Sciatic nerve (tissue), 2 donors: ENCODE measurements at regions not wholly inside any gene's neighbourhood (a gene's known extent, or its start where the extent isn't known, plus 50 kb on each side); places are given as distances from the start of the nearest gene placed in this dataset.

ENCODE experiments used
- ATAC-seq: fragments of 200-7000 bp; cut with Tn5 transposase; one replicate; pipeline ENCODE4 v1.9.1; 2020; ENCODE audit warnings: mild to moderate bottlenecking, moderate library complexity
- DNase-seq: peaks from one replicate; pipeline ENCODE4 v3.0.0-alpha.2; 2020; ENCODE audit warnings: low spot score
- intact Hi-C: fragments of 100-400 bp; cut with DNase I; formaldehyde crosslinking; loops from one replicate; pipeline ENCODE4 v1.14.2; 2022
- donor health status: DM: no; HTN: no; CAD: no.
- donor health status: DM: no; HTN: no; CAD: no.

GRCh38 chr12:42960087-42960527 is 370.6 kb upstream of the PRICKLE1 start:
- intact Hi-C loops, result no loop called here
- no peak for ATAC-seq
- DNase-seq, result no peak

GRCh38 chr12:42958291-42958674 is 368.7 kb upstream of the PRICKLE1 start:
- DNase-seq (no peak), ATAC-seq (no peak)
- intact Hi-C loops, result no loop called here

- intact Hi-C loops, result no loop called here
- DNase-seq (no peak), ATAC-seq (no peak)
Measured at GRCh38 chr12:42957561-42958290, 368.2 kb upstream of the PRICKLE1 start.

- intact Hi-C loops, result no loop called here
- ATAC-seq, result no peak
- no peak for DNase-seq
Measured at GRCh38 chr12:42957136-42957535, 367.6 kb upstream of the PRICKLE1 start.

- intact Hi-C loops, result no loop called here
- DNase-seq (no peak), ATAC-seq (no peak)
Measured at GRCh38 chr12:42953021-42953420, 363.5 kb upstream of the PRICKLE1 start.

- DNase-seq (no peak), ATAC-seq (no peak)
- intact Hi-C loops, result no loop called here
Measured at GRCh38 chr12:42946871-42947381, 357.4 kb upstream of the PRICKLE1 start.

GRCh38 chr12:42945927-42946326 is 356.4 kb upstream of the PRICKLE1 start:
- no peak for ATAC-seq
- intact Hi-C loops, result no loop called here
- DNase-seq, result no peak

- DNase-seq, result no peak
- no peak for ATAC-seq
- intact Hi-C loops, result no loop called here
Measured at GRCh38 chr12:42944516-42944915, 355.0 kb upstream of the PRICKLE1 start.

- no peak for ATAC-seq
- intact Hi-C loops, result no loop called here
- DNase-seq, result no peak
Measured at GRCh38 chr12:42936991-42937390, 347.4 kb upstream of the PRICKLE1 start.

- no peak for DNase-seq
Measured at GRCh38 chr12:42936260-42936659, 346.7 kb upstream of the PRICKLE1 start.

GRCh38 chr12:42935756-42936155 is 346.2 kb upstream of the PRICKLE1 start:
- ATAC-seq, result no peak
- DNase-seq, result no peak
- intact Hi-C loops, result no loop called here

More at GRCh38 chr12:42936260-42936659, 346.7 kb upstream of the PRICKLE1 start:
- intact Hi-C loops, result no loop called here
- ATAC-seq, result no peak

GRCh38 chr12:42935090-42935489 is 345.5 kb upstream of the PRICKLE1 start:
- DNase-seq, result no peak
- peak; percentile 80 for ATAC-seq
- intact Hi-C loops, result no loop called here

- intact Hi-C loops, result no loop called here
- ATAC-seq (no peak), DNase-seq (no peak)
Measured at GRCh38 chr12:42933461-42934081, 344.0 kb upstream of the PRICKLE1 start.

- ATAC-seq (no peak), DNase-seq (no peak)
- intact Hi-C loops, result no loop called here
Measured at GRCh38 chr12:42932936-42933335, 343.4 kb upstream of the PRICKLE1 start.

- ATAC-seq, result no peak
- no peak for DNase-seq
- intact Hi-C loops, result no loop called here
Measured at GRCh38 chr12:42926232-42926631, 336.7 kb upstream of the PRICKLE1 start.

- DNase-seq (no peak), ATAC-seq (peak; percentile 58)
- intact Hi-C loops, result no loop called here
Measured at GRCh38 chr12:42924482-42924881, 334.9 kb upstream of the PRICKLE1 start.

- no peak for DNase-seq
- peak; percentile 42 for ATAC-seq
- intact Hi-C loops, result no loop called here
Measured at GRCh38 chr12:42923583-42923982, 334.0 kb upstream of the PRICKLE1 start.

GRCh38 chr12:42923156-42923555 is 333.6 kb upstream of the PRICKLE1 start:
- DNase-seq (no peak), ATAC-seq (no peak)
- intact Hi-C loops, result no loop called here

GRCh38 chr12:42922505-42922850 is 332.9 kb upstream of the PRICKLE1 start:
- intact Hi-C loops, result no loop called here
- DNase-seq (no peak), ATAC-seq (no peak)

GRCh38 chr12:42921741-42922504 is 332.4 kb upstream of the PRICKLE1 start:
- DNase-seq (no peak), ATAC-seq (no peak)
- intact Hi-C loops, result no loop called here
